CD4-positive, alpha-beta T cell (primary cell): ENCODE measurements at regions not wholly inside any gene's neighbourhood (a gene's known extent, or its start where the extent isn't known, plus 50 kb on each side); places are given as distances from the start of the nearest gene placed in this dataset.

Experiments used
- ATAC-seq: fragments of 200-7000 bp; cut with Tn5 transposase; one replicate; pipeline ENCODE4 v1.10.0; 2022; ENCODE audit warnings: mild to moderate bottlenecking; ENCODE audit not compliant: poor library complexity
- CTCF ChIA-PET: fragments of 350-600 bp; sonication (Branson Sonifier 250); formaldehyde crosslinking; loops from one replicate; lab custom pipeline; 2021; ENCODE audit warnings: antibody characterized with exemption, inconsistent platforms; lab: Charles Lee
- POLR2A ChIA-PET: fragments of 350-600 bp; sonication (Branson Sonifier 250); formaldehyde crosslinking; loops from one replicate; lab custom pipeline; 2021; ENCODE audit warnings: antibody characterized with exemption, inconsistent platforms; lab: Charles Lee
- DNase-seq, 14 experiments: peaks; one replicate each; pipeline ENCODE4 v3.0.0-alpha.2; 2013 to 2020; ENCODE audit warnings: mixed read lengths in 2 of 14
- H3K27ac ChIP-seq, 2 donors: one replicate each; pipeline versions ENCODE4 v1.5.1 to v1.7.0; 2013; ENCODE audit warnings: low read length in 2 of 2, low read depth in 1 of 2, mild to moderate bottlenecking in 1 of 2
- H3K27me3 ChIP-seq, 2 experiments: 1 replicate in 1 of 2; 2 replicates in 1 of 2; pipeline versions ENCODE4 v1.6.1 to v1.7.0; 2013; ENCODE audit warnings: low read length in 2 of 2, control low read depth in 1 of 2, mild to moderate bottlenecking in 1 of 2, moderate library complexity in 1 of 2; ENCODE audit not compliant: insufficient read depth in 2 of 2, control insufficient read depth in 1 of 2
- H3K36me3 ChIP-seq: one replicate; pipeline ENCODE4 v1.6.1; 2013; ENCODE audit warnings: low read length, control low read depth; ENCODE audit not compliant: insufficient read depth
- H3K4me1 ChIP-seq: one replicate; pipeline ENCODE4 v1.6.1; 2013; ENCODE audit warnings: low read length, control low read depth; ENCODE audit not compliant: insufficient read depth
- H3K4me3 ChIP-seq: one replicate; pipeline ENCODE4 v1.5.1; 2013; ENCODE audit warnings: mild to moderate bottlenecking, low read length, moderate library complexity
- H3K9me3 ChIP-seq, 2 experiments: 1 replicate in 1 of 2; 2 replicates in 1 of 2; pipeline versions ENCODE4 v1.6.1 to v1.7.0; 2013; ENCODE audit warnings: low read length in 2 of 2, mild to moderate bottlenecking in 2 of 2, control low read depth in 1 of 2, moderate library complexity in 1 of 2; ENCODE audit not compliant: control insufficient read depth in 1 of 2, insufficient read depth in 1 of 2
- H3K27ac Mint-ChIP-seq: one replicate; pipeline ENCODE4 v1.8.0; 2020; ENCODE audit warnings: mixed read lengths
- H3K27me3 Mint-ChIP-seq: one replicate; pipeline ENCODE4 v1.8.0; 2021; ENCODE audit warnings: mixed read lengths
- H3K36me3 Mint-ChIP-seq: one replicate; pipeline ENCODE4 v1.8.0; 2021; ENCODE audit warnings: low read depth, mixed read lengths
- H3K4me1 Mint-ChIP-seq: one replicate; pipeline ENCODE4 v1.8.0; 2021; ENCODE audit warnings: low read depth, mixed read lengths
- H3K4me3 Mint-ChIP-seq: one replicate; pipeline ENCODE4 v1.8.0; 2020; ENCODE audit warnings: mild to moderate bottlenecking, mixed read lengths
- H3K9me3 Mint-ChIP-seq: one replicate; pipeline ENCODE4 v1.8.0; 2020; ENCODE audit warnings: mixed read lengths
- intact Hi-C, 2 experiments: fragments of 100-400 bp; cut with DNase I in 1 of 2; cut with micrococcal nuclease in 1 of 2; formaldehyde crosslinking; loops; one replicate each; pipeline versions ENCODE4 v1.15.1 to v1.9.0; 2023 to 2025; cut with DNase I, micrococcal nuclease
- TF ChIP-seq, protein P1 (sequence below): fragments of 200-600 bp; IDR thresholded peaks from one replicate; pipeline ENCODE4 v1.8.0; 2022; ENCODE audit warnings: antibody characterized with exemption, mild to moderate bottlenecking

GRCh38 chr21:28324690-28325089 lies 668.0 kb downstream of the LTN1 start:
- Histone ChIP-seq H3K27ac (no peak overlapping the region), H3K4me3 (no peak overlapping the region), H3K4me1 (no peaks in the 10 kb centered on the region), H3K27me3 (no peaks in the 10 kb centered on the region), H3K36me3 (no peaks in the 10 kb centered on the region), H3K9me3 (peaks cover 0 to 7% of the 10 kb centered on the region in 2 experiments)
- ChIA-PET POLR2A (no interaction called here), CTCF (no interaction called here)
- TF ChIP-seq, protein P1, sequence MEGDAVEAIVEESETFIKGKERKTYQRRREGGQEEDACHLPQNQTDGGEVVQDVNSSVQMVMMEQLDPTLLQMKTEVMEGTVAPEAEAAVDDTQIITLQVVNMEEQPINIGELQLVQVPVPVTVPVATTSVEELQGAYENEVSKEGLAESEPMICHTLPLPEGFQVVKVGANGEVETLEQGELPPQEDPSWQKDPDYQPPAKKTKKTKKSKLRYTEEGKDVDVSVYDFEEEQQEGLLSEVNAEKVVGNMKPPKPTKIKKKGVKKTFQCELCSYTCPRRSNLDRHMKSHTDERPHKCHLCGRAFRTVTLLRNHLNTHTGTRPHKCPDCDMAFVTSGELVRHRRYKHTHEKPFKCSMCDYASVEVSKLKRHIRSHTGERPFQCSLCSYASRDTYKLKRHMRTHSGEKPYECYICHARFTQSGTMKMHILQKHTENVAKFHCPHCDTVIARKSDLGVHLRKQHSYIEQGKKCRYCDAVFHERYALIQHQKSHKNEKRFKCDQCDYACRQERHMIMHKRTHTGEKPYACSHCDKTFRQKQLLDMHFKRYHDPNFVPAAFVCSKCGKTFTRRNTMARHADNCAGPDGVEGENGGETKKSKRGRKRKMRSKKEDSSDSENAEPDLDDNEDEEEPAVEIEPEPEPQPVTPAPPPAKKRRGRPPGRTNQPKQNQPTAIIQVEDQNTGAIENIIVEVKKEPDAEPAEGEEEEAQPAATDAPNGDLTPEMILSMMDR = no peak
- no peaks in the 10 kb centered on the region for H3K36me3 Mint-ChIP-seq
- ATAC-seq (no peak), DNase-seq (no peak)
- H3K4me3 Mint-ChIP-seq = no peak overlapping the region
- H3K27me3 Mint-ChIP-seq = peaks cover 7% of the 10 kb centered on the region
- H3K9me3 Mint-ChIP-seq = no peaks in the 10 kb centered on the region
- no peak overlapping the region for H3K27ac Mint-ChIP-seq
- no peaks in the 10 kb centered on the region for H3K4me1 Mint-ChIP-seq
- intact Hi-C loops = no loop called here

- Histone ChIP-seq H3K4me3 (no peak overlapping the region), H3K9me3 (no peaks in the 10 kb centered on the region), H3K36me3 (no peaks in the 10 kb centered on the region), H3K27me3 (no peaks in the 10 kb centered on the region), H3K4me1 (no peaks in the 10 kb centered on the region), H3K27ac (no peak overlapping the region)
- no peak for DNase-seq
- ChIA-PET CTCF (no interaction called here), POLR2A (no interaction called here)
- H3K27ac Mint-ChIP-seq = no peak overlapping the region
- no peaks in the 10 kb centered on the region for H3K27me3 Mint-ChIP-seq
- H3K4me3 Mint-ChIP-seq = no peak overlapping the region
- H3K36me3 Mint-ChIP-seq = no peaks in the 10 kb centered on the region
- intact Hi-C loops = no loop called here
- ATAC-seq = no peak
- peaks cover 3% of the 10 kb centered on the region for H3K9me3 Mint-ChIP-seq
- TF ChIP-seq, protein P1 = no peak
- no peaks in the 10 kb centered on the region for H3K4me1 Mint-ChIP-seq
Observed at GRCh38 chr21:28317177-28317950, 675.3 kb downstream of the LTN1 start.

DNA sequence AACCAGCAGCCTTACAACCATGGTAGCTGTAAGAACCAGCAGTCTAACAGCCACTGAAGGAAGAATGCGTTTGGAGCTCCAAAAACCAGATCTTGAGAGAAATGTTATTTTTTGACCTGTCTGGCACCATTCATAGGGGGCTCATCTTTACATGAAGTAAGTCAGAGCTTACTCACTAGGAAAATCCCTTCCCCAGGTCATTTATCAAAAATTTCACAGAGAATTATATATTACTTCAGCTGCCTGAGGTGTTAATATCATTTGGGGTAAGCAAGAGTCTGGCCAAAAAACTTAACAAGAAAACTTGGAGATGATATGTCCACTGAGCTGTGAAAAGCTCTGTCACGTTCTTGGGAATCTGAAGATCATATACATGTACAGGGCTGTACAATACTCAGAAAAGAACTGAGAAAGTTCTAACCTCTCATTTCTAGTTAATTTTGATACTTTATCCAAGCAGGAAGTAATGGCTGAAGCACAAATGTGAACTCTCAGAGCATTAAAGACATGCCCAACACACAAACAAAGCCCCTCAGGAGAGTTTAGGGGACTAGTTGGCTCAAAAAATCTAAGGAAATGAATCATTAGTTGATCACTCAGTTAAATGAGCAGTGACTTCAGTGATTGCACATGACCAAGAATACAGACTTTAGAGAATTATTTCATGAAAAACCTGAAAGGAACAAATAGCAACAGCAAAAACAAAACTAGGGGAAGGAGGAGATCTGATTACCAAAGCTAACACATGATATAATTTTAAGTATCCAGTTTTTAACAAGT lies 681.1 kb downstream of the LTN1 start:
- no peak overlapping the region for H3K27ac Mint-ChIP-seq
- DNase-seq = no peak
- CTCF ChIA-PET = interaction anchor here (1.0 to 1.3 kb wide), 2 partner anchors 13 to 15 kb away, joined by 3 read pairs; no protein-coding TSS in a partner anchor

More for the DNA sequence above, 681.1 kb downstream of the LTN1 start:
- no peaks in the 10 kb centered on the region for H3K27me3 ChIP-seq
- no peaks in the 10 kb centered on the region for H3K36me3 ChIP-seq
- POLR2A ChIA-PET = no interaction called here
- no peak overlapping the region for H3K4me3 Mint-ChIP-seq
- no peaks in the 10 kb centered on the region for H3K4me1 Mint-ChIP-seq
- TF ChIP-seq, protein P1 = no peak
- peaks cover 7% of the 10 kb centered on the region for H3K9me3 Mint-ChIP-seq
- no peak overlapping the region for H3K4me3 ChIP-seq
- no peaks in the 10 kb centered on the region for H3K9me3 ChIP-seq
- no peak overlapping the region for H3K27ac ChIP-seq
- intact Hi-C loops = no loop called here
- H3K36me3 Mint-ChIP-seq = no peaks in the 10 kb centered on the region
- ATAC-seq = no peak
- H3K27me3 Mint-ChIP-seq = no peaks in the 10 kb centered on the region
- no peaks in the 10 kb centered on the region for H3K4me1 ChIP-seq
